Panc1 (cell line): ENCODE measurements at regions not wholly inside any gene's neighbourhood (a gene's known extent, or its start where the extent isn't known, plus 50 kb on each side); places are given as distances from the start of the nearest gene placed in this dataset.

ENCODE experiments used
- ATAC-seq: fragments of 200-7000 bp; cut with Tn5 transposase; 2 replicates; pipeline ENCODE4 v1.9.1; 2020; ENCODE audit warnings: mild to moderate bottlenecking, moderate library complexity
- BruUV-seq: library from RNA; stranded (reverse); fragments of 400-500 nt; replicated peaks from 2 replicates; lab custom pipeline; 2021; lab: Mats Ljungman, UMichigan
- CTCF ChIA-PET: fragments of 300-600 bp; sonication (Branson Sonifier 250); formaldehyde crosslinking; loops from one replicate; lab custom pipeline; 2022; ENCODE audit warnings: antibody characterized with exemption; lab: Charles Lee
- POLR2A ChIA-PET: fragments of 300-600 bp; sonication (Branson Sonifier 250); formaldehyde crosslinking; loops from one replicate; lab custom pipeline; 2022; ENCODE audit warnings: antibody characterized with exemption; lab: Charles Lee
- DNase-seq: peaks from one replicate; pipeline ENCODE4 v3.0.0-alpha.2; 2010; ENCODE audit warnings: low read depth, low spot score
- H3K27ac ChIP-seq: 2 replicates; pipeline ENCODE4 v1.5.1; 2011; ENCODE audit warnings: mild to moderate bottlenecking, low read length, inconsistent platforms
- H3K27me3 ChIP-seq: fragments of 200-500 bp; sonication (Bioruptor generic); 2 replicates; pipeline ENCODE4 v1.6.0; 2014; ENCODE audit warnings: low read length, inconsistent platforms; ENCODE audit not compliant: control insufficient read depth, insufficient read depth
- H3K36me3 ChIP-seq: fragments of 200-500 bp; sonication (Bioruptor generic); 2 replicates; pipeline ENCODE4 v1.5.1; 2014; ENCODE audit warnings: inconsistent platforms, mild to moderate bottlenecking, low read length, moderate library complexity; ENCODE audit not compliant: control insufficient read depth, insufficient read depth
- H3K4me1 ChIP-seq: 2 replicates; pipeline ENCODE4 v1.5.1; 2011; ENCODE audit warnings: inconsistent platforms, mild to moderate bottlenecking, low read length, moderate library complexity; ENCODE audit not compliant: control insufficient read depth, insufficient read depth
- H3K4me3 ChIP-seq, 2 experiments: 2 replicates each; pipeline ENCODE4 v1.5.1; 2011 to 2012; ENCODE audit warnings: low read depth in 2 of 2, low read length in 2 of 2, mild to moderate bottlenecking in 2 of 2, inconsistent platforms in 1 of 2, moderate library complexity in 1 of 2
- H3K9me3 ChIP-seq: fragments of 200-500 bp; sonication (Bioruptor generic); 2 replicates; pipeline ENCODE4 v1.5.1; 2014; ENCODE audit warnings: low read depth, mild to moderate bottlenecking, inconsistent platforms, low read length, moderate library complexity; ENCODE audit not compliant: control insufficient read depth, insufficient read depth
- POLR2AphosphoS5 ChIP-seq: IDR thresholded peaks from 2 replicates; pipeline ENCODE4 v1.6.1; 2012; ENCODE audit warnings: mild to moderate bottlenecking, low read depth, low read length, moderate library complexity
- SIN3A ChIP-seq: IDR thresholded peaks from 2 replicates; pipeline ENCODE4 v1.6.1; 2012; ENCODE audit warnings: low read depth, mild to moderate bottlenecking, low read length, moderate library complexity, borderline replicate concordance; ENCODE audit not compliant: insufficient read depth
- TCF7L2 ChIP-seq: IDR thresholded peaks from 2 replicates; pipeline ENCODE4 v1.6.1; 2011; ENCODE audit warnings: mild to moderate bottlenecking, low read depth, low read length, inconsistent platforms
- in situ Hi-C: cut with HindIII; loops from 2 replicates; pipeline ENCODE4 v1.10.0; 2016; ENCODE audit warnings: low sequenced_read_pairs, low pct_unique_long_range_greater_than_20kb
- intact Hi-C: fragments of 100-400 bp; cut with micrococcal nuclease; formaldehyde crosslinking; loops from one replicate; pipeline ENCODE4 v1.10.0; 2022; ENCODE audit not compliant: unreplicated experiment
- TF ChIP-seq, protein P1 (sequence below), 2 experiments: IDR thresholded peaks; 2 replicates each; pipeline ENCODE4 v1.6.1; 2011 to 2012; ENCODE audit warnings: low read depth in 2 of 2, control low read depth in 1 of 2, low read length in 1 of 2, mild to moderate bottlenecking in 1 of 2, moderate library complexity in 1 of 2; ENCODE audit not compliant: insufficient read depth in 1 of 2
- TF ChIP-seq, protein P2 (sequence below): fragments of 450-650 bp; IDR thresholded peaks from 2 replicates; pipeline ENCODE4 v1.5.1; 2017; ENCODE audit warnings: mild to moderate bottlenecking

GRCh38 chr13:103134271-103134670 lies 68.1 kb upstream of the SLC10A2 start:
- in situ Hi-C loops (no loop called here), intact Hi-C loops (no loop called here)
- no peak overlapping the region for H3K27ac ChIP-seq
- ATAC-seq (no peak), DNase-seq (no peak)
- CTCF ChIA-PET: no interaction called here
- POLR2A ChIA-PET: no interaction called here
- no peaks in the 10 kb centered on the region for H3K4me1 ChIP-seq
- H3K4me3 ChIP-seq: no peak overlapping the region
- TF ChIP-seq SIN3A (no peak), TCF7L2 (no peak), POLR2AphosphoS5 (no peak)
- TF ChIP-seq, protein P1, sequence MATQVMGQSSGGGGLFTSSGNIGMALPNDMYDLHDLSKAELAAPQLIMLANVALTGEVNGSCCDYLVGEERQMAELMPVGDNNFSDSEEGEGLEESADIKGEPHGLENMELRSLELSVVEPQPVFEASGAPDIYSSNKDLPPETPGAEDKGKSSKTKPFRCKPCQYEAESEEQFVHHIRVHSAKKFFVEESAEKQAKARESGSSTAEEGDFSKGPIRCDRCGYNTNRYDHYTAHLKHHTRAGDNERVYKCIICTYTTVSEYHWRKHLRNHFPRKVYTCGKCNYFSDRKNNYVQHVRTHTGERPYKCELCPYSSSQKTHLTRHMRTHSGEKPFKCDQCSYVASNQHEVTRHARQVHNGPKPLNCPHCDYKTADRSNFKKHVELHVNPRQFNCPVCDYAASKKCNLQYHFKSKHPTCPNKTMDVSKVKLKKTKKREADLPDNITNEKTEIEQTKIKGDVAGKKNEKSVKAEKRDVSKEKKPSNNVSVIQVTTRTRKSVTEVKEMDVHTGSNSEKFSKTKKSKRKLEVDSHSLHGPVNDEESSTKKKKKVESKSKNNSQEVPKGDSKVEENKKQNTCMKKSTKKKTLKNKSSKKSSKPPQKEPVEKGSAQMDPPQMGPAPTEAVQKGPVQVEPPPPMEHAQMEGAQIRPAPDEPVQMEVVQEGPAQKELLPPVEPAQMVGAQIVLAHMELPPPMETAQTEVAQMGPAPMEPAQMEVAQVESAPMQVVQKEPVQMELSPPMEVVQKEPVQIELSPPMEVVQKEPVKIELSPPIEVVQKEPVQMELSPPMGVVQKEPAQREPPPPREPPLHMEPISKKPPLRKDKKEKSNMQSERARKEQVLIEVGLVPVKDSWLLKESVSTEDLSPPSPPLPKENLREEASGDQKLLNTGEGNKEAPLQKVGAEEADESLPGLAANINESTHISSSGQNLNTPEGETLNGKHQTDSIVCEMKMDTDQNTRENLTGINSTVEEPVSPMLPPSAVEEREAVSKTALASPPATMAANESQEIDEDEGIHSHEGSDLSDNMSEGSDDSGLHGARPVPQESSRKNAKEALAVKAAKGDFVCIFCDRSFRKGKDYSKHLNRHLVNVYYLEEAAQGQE (IDR thresholded peaks at IDR 0.05; ENCODE audit: insufficient read depth in 1 of 2, low read depth in 2 of 2, low read length in 1 of 2): no peak
- TF ChIP-seq, protein P2, sequence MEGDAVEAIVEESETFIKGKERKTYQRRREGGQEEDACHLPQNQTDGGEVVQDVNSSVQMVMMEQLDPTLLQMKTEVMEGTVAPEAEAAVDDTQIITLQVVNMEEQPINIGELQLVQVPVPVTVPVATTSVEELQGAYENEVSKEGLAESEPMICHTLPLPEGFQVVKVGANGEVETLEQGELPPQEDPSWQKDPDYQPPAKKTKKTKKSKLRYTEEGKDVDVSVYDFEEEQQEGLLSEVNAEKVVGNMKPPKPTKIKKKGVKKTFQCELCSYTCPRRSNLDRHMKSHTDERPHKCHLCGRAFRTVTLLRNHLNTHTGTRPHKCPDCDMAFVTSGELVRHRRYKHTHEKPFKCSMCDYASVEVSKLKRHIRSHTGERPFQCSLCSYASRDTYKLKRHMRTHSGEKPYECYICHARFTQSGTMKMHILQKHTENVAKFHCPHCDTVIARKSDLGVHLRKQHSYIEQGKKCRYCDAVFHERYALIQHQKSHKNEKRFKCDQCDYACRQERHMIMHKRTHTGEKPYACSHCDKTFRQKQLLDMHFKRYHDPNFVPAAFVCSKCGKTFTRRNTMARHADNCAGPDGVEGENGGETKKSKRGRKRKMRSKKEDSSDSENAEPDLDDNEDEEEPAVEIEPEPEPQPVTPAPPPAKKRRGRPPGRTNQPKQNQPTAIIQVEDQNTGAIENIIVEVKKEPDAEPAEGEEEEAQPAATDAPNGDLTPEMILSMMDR: no peak
- no peaks in the 10 kb centered on the region for H3K9me3 ChIP-seq
- H3K27me3 ChIP-seq: no peaks in the 10 kb centered on the region
- no TSS peak for BruUV-seq
- H3K36me3 ChIP-seq: no peaks in the 10 kb centered on the region

DNA sequence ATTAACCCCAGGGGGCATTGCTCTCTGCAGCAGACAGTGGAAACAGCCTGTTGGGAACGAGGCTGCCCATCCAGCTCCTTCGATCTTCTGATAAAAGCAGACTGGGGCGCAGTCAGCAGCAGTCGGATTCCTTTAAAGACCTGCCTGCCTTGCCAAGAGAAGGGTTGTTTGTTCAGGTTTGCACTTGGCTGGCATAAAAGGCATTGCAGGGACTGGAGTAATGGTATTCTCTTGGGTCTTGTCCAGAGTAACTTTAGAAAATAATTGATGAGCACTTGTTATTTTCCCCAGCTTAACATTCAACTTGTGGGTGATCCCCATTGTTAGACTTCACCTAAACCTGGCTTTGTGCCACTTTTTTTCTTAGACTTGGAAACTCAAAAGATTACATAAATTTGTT lies 67.3 kb upstream of the SLC10A2 start:
- ATAC-seq (no peak), DNase-seq (no peak)
- in situ Hi-C loops: no loop called here
- intact Hi-C loops: no loop called here
- no peaks in the 10 kb centered on the region for H3K4me1 ChIP-seq
- no peak overlapping the region for H3K27ac ChIP-seq
- TF ChIP-seq SIN3A (no peak), POLR2AphosphoS5 (no peak), TCF7L2 (no peak)
- TF ChIP-seq, protein P1 (IDR thresholded peaks at IDR 0.05; ENCODE audit: insufficient read depth in 1 of 2, low read depth in 2 of 2, low read length in 1 of 2): no peak
- TF ChIP-seq, protein P2: no peak
- no TSS peak for BruUV-seq
- POLR2A ChIA-PET: no interaction called here
- H3K27me3 ChIP-seq: no peaks in the 10 kb centered on the region
- CTCF ChIA-PET: no interaction called here
- H3K9me3 ChIP-seq: no peaks in the 10 kb centered on the region
- no peak overlapping the region for H3K4me3 ChIP-seq
- H3K36me3 ChIP-seq: no peaks in the 10 kb centered on the region
